ENCODE measurements at regions not wholly inside any gene's neighbourhood (a gene's known extent, or its start where the extent isn't known, plus 50 kb on each side); places are given as distances from the start of the nearest gene placed in this dataset.

DNA sequence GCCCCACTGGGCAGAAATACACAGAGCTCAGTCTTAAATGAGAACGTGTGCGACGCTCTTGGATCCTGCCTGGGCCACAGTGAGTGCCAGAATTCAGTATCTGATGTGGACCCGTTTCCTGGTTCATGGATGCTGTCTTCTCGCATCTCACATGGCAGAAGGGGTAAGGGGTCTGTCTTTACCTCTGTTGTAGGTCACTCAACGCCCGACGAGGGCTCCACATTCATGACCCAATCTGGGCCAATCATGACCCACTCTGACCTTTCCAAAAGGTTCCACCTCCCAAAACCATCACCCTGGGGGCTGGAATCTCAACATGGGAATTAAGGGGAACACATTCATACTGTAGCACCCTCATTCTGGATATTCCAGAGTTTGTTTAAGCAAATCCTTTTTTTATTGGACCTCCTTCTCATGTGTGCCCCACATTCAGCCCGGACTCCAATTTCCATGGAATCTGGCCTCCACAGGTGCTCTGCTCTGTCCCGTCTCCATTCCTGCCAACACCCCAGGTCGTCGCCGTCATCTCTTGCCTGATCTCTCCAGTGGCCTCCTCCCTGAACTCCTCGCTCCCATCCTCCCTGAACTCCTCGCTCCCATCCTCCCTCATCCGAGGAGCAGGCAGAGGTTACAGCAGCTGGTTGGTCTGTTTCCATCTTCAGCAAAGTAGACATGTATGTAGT, 78.9 kb upstream of the OTOS start:
- TF ChIP-seq, protein P1, sequence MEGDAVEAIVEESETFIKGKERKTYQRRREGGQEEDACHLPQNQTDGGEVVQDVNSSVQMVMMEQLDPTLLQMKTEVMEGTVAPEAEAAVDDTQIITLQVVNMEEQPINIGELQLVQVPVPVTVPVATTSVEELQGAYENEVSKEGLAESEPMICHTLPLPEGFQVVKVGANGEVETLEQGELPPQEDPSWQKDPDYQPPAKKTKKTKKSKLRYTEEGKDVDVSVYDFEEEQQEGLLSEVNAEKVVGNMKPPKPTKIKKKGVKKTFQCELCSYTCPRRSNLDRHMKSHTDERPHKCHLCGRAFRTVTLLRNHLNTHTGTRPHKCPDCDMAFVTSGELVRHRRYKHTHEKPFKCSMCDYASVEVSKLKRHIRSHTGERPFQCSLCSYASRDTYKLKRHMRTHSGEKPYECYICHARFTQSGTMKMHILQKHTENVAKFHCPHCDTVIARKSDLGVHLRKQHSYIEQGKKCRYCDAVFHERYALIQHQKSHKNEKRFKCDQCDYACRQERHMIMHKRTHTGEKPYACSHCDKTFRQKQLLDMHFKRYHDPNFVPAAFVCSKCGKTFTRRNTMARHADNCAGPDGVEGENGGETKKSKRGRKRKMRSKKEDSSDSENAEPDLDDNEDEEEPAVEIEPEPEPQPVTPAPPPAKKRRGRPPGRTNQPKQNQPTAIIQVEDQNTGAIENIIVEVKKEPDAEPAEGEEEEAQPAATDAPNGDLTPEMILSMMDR (conservative IDR thresholded peaks at IDR 0.05; ENCODE audit: control insufficient read depth, insufficient read depth, low read depth, low read length), result no peak
- H3K4me3 ChIP-seq (ENCODE audit: control insufficient read depth, low read depth, low read length), result no peak overlapping the region
- DNase-seq (ENCODE audit: low read depth), result no peak

GRCh38 chr2:240220371-240220770, 79.9 kb upstream of the OTOS start:
- TF ChIP-seq, protein P1 (conservative IDR thresholded peaks at IDR 0.05; ENCODE audit: control insufficient read depth, insufficient read depth, low read depth, low read length), result no peak
- H3K4me3 ChIP-seq (ENCODE audit: control insufficient read depth, low read depth, low read length), result no peak overlapping the region
- no peak for DNase-seq (ENCODE audit: low read depth)

DNA sequence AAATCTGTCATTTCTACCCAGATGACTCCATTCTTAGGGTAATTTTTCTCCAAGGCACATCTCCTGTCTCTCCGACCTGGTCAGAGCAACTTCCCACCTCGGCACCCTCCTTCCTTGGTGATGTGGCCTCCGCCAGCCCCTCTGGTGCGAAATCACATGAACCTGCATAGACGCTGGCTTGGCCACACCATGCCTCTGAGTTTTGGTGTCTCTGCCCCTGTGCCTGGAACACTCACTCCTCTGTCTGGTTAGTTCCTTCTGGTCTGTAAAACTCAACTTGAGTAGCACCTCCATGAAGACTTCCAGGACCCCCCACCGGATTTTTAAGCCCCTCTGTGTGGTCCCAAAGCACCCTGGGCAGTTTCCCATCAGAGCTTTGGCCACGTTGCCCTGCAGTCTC, 83.2 kb upstream of the OTOS start:
- TF ChIP-seq, protein P1 (conservative IDR thresholded peaks at IDR 0.05; ENCODE audit: control insufficient read depth, insufficient read depth, low read depth, low read length), result no peak
- H3K4me3 ChIP-seq (ENCODE audit: control insufficient read depth, low read depth, low read length), result no peak overlapping the region
- no peak for DNase-seq (ENCODE audit: low read depth)

GRCh38 chr2:240224676-240225075, 84.2 kb upstream of the OTOS start:
- TF ChIP-seq, protein P1 (conservative IDR thresholded peaks at IDR 0.05; ENCODE audit: control insufficient read depth, insufficient read depth, low read depth, low read length), result no peak
- peak; percentile 27 for DNase-seq (ENCODE audit: low read depth)
- H3K4me3 ChIP-seq (ENCODE audit: control insufficient read depth, low read depth, low read length), result no peak overlapping the region

DNA sequence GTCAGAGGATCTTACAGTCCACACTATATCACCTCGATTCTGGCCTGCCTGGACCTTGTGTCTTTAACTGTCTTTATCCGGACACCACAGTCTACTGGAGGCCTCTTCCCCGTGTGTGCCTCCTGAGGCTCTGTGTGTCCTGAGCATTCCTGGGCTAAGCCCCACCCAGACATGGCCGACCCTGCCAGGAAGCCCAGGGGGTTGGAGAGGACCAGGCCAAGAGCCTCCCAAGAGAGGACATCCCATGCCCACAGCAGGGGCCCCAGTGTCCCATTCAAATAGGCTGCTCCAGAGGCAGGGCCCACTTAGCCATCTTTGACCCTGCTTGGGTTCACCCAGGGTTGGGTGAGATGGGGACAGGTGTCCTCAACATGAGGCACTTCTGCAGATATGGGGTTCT, 84.7 kb upstream of the OTOS start:
- DNase-seq (ENCODE audit: low read depth), result no peak
- TF ChIP-seq, protein P1 (conservative IDR thresholded peaks at IDR 0.05; ENCODE audit: control insufficient read depth, insufficient read depth, low read depth, low read length), result no peak
- H3K4me3 ChIP-seq (ENCODE audit: control insufficient read depth, low read depth, low read length), result no peak overlapping the region

- H3K4me3 ChIP-seq (ENCODE audit: control insufficient read depth, low read depth, low read length), result no peak overlapping the region
- TF ChIP-seq, protein P1 (conservative IDR thresholded peaks at IDR 0.05; ENCODE audit: control insufficient read depth, insufficient read depth, low read depth, low read length), result peak; percentile 13
- DNase-seq (ENCODE audit: low read depth), result no peak
Measured at GRCh38 chr2:240225660-240226475, 85.4 kb upstream of the OTOS start.

Measured in fibroblast of mammary gland (primary cell).